GM18861 (cell line): ENCODE measurements at regions not wholly inside any gene's neighbourhood (a gene's known extent, or its start where the extent isn't known, plus 50 kb on each side); places are given as distances from the start of the nearest gene placed in this dataset.
"Not testable (repeated sequence)": the region's sequence is repeated elsewhere in the genome, so short reads cannot be mapped to it uniquely, and the experiment has no call there.

Experiments used
- ATAC-seq: cut with Tn5 transposase; IDR thresholded peaks from one replicate; pipeline ENCODE4 v1.9.1; 2021; ENCODE audit not compliant: unreplicated experiment

DNA sequence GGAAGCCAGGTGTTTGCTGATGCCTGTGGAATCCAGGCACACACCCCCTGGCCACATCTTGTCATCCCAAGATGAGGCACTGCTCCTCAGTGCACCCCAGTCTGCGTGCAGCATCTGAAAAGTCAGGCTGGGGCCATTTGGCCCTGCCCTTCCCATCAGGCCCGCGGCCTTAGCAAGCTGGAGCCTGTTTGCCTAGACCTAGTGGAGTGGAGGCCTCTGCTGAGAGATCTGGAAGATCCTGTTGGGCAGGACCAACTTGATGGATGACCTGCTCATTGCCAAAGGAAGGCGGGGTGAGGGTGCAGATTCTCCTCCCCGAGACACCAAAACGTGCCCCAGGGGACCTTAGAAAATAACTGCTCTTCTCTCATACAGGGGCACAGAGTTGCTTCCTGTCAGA, 220.2 kb downstream of the SHQ1 start:
- ATAC-seq: no peak

DNA sequence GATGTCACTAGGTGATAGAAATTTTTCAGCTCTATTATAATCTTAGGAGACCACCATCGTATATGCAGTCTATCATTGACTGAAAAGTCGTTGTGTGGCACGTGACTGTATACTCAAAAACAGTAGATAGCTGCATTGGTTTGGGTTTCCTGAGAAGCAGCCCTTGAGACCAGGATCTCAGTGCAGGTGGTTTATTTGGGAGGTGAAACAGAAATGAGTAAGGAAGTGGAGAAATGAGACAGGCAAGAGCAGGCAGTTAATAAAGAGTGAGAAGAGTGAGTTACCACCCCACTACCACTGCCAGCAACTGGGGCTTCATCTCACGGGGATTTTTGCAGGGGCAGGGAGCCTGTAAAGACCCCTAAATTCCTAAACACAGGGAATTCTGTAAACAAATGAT, 221.0 kb downstream of the SHQ1 start:
- no peak for ATAC-seq

DNA sequence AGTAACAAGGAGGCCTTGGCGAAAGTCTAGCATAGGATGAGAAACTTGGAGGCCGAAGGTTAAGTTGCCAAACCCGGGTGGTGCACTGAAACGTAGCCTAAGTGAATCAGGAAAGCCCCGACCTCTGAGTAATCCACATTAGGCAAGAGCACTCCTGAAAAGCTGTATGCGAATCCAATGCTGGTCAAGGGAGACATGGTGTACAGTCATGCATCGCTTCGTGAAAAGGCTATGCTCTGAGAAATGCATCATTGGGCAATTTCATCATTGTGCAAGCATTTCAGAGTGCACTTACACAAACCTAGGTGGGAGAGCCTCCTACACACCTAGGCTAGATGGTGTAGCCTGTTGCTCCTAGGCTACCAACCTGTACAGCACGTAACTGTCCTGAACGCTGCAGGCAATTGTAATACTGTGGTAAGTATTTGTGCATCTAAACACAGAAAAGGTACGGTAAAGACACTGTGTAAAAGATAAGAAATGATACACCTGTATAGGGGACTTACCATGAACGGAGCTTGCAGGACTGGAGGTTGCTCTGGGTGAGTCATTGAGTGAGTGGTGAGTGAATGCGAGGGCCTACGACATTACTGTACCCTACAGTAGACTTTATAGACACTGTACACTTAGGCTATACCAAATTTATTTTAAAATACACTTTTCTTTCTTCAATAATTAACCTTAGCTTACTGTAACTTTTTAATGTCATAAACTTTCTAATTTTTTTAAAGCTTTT, 222.5 kb downstream of the SHQ1 start:
- no peak for ATAC-seq

DNA sequence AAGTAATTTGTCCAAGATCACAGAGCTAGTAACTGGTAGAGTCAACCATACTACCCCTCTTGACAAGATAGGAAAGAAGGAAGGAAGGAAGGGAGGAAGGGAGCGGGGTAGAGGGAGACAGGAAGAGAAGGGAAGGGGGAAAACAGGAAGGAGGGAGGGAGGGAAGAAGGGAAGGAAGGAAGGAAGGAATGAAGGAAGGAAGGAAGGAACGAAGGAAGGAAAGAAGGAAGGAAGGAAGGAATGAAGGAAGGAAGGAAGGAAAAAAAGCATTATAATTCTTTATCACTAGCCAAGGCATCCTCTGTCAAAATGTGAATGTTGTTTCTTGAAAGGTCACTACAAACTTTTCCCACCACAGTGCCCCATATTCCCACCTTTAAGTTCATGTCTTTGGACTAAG, 223.6 kb downstream of the SHQ1 start:
- no peak for ATAC-seq

DNA sequence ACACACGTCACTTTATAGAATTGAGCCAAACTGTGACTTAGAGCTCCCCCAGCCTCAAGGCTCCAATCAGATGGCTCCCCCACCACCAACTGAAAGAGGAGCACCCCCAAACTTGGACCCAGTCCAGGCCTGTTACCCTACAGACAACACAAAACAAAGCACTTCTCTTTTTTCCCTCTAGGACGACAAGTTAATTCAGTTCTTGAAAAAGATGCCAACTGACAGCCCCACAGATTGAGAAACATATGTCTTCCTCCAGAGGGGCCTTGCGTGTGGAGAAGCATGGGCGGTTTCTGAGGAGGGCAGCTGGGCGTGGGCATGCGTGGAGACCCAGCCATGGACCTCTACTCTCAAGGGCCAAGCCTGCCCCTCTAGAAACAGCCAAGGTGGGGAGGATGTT, 229.5 kb downstream of the SHQ1 start:
- ATAC-seq: no peak

DNA sequence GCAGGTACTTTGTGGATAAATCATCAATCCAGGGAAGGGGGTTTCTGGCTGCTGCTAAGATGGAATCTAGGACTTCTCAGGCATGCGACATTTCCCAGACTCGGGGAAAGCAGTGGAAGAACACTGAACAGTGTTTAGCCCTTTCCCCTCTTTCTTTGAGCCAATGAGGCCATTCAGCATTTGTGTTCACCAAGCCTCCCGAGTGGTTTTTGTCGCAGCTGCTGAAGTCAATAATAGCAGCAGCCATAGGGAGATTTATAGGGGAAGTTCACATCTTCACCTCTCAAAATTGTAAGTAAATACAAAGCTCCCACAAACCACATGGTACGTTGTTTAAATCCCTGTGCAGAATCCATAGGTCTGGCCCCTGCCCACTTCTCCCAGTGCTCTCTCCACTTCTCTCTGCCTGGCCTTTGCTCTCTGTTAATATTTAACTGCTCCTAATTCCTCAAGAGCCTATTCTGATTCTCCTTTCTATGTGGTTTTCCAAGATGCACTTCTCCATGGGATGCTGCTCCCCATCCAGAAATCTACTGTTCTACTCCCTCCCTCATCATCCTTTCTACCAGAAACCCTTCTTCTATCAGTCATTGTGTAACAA, 230.7 kb downstream of the SHQ1 start:
- no peak for ATAC-seq

DNA sequence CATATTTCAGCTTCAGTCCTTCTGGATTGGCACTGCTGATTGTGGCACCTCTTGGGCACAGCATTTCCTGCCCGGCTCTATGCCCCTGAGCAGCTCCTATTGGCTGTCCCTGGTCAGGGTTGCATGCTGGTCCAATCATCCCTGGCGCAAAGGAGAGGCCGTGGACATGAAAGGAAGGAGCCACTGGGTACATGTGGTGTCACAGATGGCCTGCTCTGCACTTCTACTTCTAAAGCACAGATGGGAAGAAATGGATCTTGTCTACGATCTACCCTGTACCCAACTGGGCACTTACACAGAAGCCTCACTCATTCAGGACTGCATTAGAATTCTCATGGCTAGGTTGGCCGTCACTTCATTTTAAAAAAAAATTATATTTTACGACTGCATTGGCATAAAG, 232.5 kb downstream of the SHQ1 start:
- ATAC-seq: no peak

DNA sequence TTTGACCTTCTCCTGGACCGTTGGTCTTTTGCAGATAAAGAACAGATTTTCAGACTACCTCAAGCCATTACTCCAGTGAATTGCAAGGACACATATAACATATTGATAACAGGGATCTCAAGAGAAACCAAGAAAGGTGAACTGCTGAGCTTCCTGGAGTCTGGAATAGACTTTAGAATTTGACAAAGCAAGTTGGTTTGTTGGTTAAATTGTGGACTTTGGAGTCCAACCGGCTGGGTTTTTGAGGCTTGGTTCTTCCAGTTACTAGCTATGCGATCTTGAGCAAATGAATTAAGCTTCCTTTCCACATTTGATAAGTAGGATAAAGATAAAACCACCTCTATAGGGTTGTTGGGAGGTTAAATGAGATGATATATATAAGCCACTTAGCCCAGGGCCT, 233.1 kb downstream of the SHQ1 start:
- ATAC-seq: no peak

DNA sequence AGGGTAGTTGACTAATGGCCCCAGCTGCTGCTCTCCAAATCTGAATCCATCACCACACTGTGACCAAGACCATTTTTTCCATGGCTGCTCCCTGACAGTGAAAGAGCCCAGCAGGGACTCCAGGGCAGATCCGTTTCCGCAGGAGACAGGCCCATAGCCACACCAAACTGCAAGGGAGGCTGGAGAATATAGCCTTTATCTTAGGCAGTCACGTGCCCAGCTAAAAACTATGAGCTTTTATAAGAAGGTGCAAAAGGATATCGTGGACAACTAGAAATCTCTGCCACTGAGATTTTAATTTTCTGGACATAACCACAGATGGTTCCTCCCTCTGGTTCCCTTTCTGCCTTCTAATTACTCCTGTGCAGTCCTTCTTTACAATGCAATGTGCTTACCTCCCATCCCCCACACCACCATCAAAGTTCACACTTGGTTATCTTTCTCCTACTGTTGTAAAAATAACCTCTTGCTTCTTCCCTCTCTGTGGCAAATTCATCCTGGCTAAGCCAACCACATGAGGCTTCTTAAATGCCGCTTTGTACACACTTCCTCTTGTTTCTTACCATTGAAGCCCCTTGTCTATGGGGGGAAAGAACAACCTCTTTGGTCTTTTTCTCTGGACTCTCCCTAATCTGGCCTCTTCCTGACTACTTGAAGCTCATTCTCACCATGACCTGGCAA, 233.7 kb downstream of the SHQ1 start:
- no peak for ATAC-seq

DNA sequence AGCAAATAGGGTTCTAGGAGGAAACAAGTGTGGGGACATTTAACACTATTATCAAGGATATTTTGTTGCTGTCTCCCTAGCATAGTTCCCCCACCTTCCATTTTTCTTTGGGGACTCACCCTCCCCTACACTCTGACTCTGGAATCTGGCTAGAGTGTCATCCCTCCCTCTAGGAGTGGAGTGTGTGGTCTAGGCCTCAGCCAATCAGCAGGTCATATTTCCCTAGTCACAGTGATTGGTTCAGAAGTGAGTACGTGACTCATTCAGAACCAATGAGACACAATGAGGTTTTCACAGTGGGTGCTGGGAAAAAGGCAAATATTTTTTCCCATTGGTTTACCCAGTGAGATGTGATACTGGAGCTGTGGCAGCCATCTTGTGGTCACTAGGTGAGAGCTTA, 234.4 kb downstream of the SHQ1 start:
- no peak for ATAC-seq

DNA sequence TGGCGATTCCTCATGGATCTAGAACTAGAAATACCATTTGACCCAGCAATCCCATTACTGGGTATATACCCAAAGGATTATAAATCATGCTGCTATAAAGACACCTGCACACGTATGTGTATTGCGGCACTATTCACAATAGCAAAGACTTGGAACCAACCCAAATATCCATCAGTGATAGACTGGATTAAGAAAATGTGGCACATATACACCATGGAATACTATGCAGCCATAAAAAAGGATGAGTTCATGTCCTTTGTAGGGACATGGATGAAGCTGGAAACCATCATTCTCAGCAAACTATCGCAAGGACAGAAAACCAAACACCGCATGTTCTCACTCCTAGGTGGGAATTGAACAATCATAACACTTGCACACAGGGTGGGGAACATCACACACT, 239.1 kb downstream of the SHQ1 start:
- ATAC-seq: not testable (repeated sequence)

DNA sequence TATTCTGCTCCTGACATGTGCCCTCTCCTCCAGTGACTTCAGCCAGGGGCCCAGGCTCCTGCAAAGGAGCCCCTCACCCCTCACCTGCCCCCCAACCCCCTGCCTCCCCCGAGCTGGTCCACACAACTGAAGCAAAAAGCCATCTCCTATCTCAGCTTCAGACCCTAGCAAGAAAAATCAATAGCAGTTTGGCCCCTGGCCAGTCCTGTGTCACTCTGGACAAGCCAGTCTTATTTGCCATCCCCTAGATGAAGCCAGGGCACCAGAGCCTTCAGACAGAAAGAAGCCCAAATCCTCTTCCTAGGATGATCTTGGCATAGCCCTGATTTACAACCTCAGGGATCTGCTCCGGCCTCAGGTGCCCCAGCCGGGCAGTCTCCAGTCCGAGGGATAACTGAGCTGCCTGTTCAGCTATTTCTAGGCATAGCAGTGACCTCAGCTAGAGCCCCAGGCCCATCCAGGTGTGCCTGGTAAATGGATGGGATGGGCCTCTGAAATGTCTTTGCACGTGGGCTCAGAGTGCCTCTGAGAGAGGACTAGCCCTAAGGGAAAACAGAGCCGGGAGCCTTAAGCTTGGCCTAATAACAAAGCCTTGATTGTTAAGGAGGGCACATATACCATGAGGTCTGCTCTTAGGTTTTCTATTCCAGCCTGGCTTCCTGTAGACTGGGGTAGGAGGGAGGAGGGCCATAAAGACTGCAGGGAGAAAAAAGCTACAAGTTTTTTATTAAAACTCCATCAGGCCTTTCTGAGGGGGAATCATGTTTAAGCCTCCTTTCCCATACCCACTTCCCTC, 242.0 kb downstream of the SHQ1 start:
- no peak for ATAC-seq

DNA sequence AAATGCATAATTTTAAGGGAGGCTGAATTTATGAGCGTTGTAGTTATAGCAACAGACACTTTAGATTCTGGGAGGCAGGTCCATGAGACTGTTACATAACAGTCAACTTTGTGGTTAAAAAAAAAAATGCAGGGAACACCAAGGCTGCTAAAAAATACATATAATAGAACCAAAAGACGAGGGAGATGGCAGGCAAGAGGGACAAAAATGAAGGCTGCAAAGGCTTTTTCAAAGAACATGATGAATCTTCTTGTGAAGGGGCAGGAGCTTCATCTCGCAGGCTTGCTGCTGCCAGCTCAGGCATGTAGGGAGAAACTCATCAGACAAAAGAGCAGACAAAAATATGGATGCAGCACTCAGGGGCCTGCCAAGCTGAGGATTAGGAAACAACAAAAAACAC, 243.9 kb downstream of the SHQ1 start:
- no peak for ATAC-seq

DNA sequence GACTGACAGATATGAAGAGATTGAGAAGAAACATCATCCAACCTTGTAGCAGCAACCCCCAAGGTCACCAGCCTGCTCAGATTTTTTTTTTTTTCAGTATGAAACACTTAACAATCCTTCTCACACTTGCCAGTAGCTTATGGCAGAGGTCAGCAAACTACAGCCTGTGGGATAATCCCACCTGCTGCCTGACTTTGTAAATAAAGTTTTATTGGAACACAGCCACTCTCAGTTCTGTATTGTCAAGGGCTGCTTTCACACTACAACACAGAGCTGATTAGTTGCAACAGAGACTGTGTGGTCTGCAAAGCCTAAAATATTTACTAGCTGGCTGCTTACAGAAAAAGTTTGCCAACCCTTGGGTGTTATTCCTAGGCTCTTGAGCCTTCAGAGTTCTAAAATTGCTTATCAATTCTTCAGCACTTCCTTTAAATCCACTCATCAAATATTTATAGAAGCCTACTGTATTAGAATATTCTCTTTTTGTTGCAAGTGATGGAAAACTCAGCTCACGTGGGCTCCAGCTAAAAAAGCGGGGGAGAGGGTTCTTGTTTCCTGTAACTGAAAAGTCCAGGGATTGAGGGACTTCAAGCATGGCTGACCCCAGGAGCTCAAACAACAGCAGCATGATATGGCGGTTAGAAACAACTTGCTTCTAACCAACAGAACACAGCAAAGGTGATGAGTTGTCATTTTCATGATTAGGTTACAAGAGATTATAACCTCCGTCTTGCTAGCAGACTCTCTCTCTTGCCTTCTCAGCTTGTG, 246.1 kb downstream of the SHQ1 start:
- ATAC-seq: no peak

DNA sequence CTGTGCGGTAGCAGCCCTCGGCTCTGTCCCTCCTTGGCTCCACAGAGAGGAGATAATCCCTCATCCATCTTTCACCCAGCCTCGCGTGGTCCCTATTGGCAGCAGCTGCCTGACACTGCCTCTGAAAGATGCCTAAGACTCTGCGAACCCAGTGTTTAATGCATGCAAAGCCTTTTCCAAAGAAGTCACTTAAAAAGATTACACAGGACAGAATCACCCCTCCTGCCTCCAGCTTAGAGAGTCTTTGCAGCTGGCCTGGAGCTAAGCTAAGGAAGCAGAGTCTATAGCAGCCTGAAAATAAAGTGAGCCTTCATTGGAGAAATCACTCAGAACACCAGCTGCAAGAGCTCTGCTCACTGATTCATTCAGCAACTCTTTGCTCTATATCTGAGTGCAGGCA, 247.2 kb downstream of the SHQ1 start:
- no peak for ATAC-seq

DNA sequence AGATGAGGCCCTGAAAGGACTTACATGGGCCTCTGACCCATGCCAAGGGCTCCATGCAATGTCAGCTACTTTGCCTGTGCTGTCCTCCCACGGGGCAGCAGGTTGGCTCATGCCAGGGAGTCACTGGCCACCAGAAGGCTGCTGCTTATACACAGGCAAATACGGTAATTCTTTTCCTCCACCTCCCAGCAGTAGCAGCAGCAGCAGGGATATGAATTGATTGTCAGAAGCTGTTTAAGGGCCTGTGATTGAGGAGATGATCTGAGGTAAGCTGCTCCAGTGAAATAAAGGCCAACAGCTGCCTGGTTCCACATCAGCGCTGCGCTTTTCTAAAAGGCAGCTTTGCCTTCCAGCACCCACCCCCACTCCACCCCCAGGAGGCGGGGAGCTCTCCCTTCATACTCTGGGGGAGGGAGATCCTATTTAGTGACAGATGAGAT, 250.5 kb downstream of the SHQ1 start:
- ATAC-seq: no peak

DNA sequence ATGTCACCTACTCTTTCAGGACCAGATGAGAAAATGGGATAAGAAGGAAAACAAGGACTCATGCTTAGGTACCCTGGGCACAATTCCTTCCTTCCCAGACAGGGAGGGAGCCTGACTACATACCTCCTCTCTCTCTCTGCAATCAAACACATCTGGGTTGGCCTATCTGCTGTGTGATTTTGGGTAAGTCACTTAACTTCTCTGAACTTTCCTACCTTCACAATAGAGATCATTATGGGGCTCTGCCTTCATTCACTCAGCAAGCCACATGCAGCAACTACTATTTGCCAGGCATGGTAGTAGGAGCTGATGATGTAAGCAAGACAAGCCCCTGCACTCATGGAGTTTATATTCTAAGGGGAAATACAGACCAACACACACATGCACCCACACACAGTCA, 251.2 kb downstream of the SHQ1 start:
- ATAC-seq: no peak

DNA sequence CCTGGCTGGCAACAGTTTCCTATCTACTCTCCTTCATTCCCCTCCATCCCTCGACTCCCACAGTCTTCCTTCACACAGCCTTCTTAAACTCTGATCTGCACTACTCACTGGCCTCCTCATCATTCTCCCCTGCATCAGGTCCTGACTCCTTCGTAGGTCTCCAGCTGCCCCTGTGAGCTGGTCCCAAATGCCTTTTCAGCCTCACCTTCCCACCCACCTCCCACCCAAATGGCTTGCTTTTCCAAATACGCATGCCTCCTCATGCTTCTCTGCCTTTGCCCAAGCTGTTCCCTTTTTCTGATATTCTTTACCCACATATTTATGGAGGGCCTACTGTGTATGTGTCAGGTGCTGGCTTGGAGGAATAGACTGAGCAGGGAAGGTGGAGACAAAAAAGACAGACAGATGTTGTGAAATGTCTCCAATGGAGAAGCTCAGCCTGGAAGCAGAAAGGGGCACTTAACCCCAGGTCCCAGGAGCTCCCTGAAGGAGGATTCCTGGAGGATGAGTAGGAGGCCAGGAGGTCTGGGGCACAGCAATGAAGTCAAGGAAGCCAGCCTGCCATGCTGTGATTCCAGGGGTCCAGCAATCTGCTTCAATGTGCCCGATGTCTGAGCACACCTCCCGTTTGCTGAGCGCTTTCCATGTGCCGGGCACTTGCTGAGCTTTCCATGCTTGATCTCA, 252.2 kb downstream of the SHQ1 start:
- no peak for ATAC-seq

DNA sequence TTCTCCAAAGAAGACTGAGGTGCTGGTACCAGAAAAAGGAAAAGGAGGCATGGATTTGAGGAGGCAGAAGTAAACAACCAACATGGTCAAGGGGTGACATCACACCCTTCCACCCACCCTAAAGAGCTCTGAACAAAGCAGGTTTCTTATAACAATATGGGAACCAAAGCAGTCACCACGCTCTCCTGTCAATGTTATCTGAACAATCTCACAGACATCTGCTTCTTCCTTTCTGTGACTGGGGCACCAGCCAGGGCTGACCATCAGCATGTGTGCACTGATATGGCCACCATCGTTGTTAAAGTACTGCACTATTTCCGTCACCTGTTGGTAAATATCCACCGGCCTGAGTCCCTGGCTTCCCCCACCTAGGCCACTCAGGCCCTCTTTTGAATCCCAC, 252.9 kb downstream of the SHQ1 start:
- ATAC-seq: no peak

DNA sequence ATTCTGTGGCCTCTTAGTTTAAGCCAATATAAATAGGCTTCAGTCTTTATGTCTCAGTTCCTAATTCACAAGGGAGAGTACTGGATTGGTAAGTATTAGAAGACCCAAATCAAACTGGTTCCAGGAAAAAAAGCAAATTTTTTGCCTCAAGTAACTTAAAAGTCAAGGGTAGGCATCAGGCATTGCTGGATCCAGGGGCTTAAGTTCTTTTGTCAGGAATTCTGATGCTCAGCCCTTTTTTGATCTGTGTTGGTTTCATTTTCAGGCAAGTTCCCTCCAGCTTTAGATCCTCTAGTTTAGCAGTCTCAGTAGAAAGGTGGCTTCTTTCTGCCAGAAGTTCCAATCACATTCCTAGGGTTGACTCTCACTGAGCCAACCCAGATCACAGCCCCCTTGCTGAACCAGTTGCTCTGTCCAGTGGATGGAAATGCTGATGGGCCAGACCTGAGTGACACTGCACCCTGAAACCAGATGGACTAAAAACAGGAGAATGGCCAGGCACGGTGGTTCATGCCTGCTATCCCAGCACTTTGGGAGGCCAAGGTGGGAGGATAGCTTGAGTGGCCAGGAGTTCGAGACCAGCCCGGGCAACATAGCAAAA, 253.5 kb downstream of the SHQ1 start:
- ATAC-seq: no peak
